ENCODE measurements at regions not wholly inside any gene's neighbourhood (a gene's known extent, or its start where the extent isn't known, plus 50 kb on each side); places are given as distances from the start of the nearest gene placed in this dataset.

DNA sequence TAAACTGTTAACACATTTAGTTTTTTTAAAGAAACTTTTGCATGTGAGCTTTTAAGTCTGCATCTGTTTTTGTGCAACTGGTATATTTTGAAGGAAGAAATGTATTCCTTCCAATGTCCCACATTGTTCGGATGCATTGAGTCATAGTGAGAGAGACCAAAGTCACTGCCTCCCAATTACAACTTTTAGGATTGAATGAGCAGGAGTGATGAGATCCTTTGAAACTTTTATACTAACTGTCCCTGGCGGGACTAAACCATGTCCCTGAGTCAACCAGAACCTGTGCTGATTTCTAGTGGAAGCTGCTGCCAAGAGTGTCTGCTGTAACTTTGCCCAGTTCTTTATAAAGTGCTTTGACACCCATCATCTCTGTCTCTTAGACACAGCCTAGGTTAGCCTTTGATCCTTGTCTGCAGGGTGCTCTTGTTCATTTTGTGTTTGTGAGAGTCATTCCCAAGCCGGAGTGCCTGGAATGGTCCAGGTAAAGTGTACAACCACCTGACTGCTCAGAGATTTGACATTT, 122.7 kb downstream of the ZNF518B start (continued):
- TF ChIP-seq, protein P1, sequence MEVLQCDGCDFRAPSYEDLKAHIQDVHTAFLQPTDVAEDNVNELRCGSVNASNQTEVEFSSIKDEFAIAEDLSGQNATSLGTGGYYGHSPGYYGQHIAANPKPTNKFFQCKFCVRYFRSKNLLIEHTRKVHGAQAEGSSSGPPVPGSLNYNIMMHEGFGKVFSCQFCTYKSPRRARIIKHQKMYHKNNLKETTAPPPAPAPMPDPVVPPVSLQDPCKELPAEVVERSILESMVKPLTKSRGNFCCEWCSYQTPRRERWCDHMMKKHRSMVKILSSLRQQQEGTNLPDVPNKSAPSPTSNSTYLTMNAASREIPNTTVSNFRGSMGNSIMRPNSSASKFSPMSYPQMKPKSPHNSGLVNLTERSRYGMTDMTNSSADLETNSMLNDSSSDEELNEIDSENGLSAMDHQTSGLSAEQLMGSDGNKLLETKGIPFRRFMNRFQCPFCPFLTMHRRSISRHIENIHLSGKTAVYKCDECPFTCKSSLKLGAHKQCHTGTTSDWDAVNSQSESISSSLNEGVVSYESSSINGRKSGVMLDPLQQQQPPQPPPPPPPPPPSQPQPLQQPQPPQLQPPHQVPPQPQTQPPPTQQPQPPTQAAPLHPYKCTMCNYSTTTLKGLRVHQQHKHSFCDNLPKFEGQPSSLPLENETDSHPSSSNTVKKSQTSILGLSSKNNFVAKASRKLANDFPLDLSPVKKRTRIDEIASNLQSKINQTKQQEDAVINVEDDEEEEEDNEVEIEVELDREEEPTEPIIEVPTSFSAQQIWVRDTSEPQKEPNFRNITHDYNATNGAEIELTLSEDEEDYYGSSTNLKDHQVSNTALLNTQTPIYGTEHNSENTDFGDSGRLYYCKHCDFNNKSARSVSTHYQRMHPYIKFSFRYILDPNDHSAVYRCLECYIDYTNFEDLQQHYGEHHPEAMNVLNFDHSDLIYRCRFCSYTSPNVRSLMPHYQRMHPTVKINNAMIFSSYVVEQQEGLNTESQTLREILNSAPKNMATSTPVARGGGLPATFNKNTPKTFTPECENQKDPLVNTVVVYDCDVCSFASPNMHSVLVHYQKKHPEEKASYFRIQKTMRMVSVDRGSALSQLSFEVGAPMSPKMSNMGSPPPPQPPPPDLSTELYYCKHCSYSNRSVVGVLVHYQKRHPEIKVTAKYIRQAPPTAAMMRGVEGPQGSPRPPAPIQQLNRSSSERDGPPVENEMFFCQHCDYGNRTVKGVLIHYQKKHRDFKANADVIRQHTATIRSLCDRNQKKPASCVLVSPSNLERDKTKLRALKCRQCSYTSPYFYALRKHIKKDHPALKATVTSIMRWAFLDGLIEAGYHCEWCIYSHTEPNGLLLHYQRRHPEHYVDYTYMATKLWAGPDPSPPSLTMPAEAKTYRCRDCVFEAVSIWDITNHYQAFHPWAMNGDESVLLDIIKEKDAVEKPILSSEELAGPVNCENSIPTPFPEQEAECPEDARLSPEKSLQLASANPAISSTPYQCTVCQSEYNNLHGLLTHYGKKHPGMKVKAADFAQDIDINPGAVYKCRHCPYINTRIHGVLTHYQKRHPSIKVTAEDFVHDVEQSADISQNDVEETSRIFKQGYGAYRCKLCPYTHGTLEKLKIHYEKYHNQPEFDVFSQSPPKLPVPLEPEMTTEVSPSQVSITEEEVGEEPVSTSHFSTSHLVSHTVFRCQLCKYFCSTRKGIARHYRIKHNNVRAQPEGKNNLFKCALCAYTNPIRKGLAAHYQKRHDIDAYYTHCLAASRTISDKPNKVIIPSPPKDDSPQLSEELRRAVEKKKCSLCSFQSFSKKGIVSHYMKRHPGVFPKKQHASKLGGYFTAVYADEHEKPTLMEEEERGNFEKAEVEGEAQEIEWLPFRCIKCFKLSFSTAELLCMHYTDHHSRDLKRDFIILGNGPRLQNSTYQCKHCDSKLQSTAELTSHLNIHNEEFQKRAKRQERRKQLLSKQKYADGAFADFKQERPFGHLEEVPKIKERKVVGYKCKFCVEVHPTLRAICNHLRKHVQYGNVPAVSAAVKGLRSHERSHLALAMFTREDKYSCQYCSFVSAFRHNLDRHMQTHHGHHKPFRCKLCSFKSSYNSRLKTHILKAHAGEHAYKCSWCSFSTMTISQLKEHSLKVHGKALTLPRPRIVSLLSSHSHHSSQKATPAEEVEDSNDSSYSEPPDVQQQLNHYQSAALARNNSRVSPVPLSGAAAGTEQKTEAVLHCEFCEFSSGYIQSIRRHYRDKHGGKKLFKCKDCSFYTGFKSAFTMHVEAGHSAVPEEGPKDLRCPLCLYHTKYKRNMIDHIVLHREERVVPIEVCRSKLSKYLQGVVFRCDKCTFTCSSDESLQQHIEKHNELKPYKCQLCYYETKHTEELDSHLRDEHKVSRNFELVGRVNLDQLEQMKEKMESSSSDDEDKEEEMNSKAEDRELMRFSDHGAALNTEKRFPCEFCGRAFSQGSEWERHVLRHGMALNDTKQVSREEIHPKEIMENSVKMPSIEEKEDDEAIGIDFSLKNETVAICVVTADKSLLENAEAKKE (CRISPR knock-in tag; IDR thresholded peaks at IDR 0.05) = no peak

GRCh38 chr4:10333942-10334341, 123.3 kb downstream of the ZNF518B start:
- Histone ChIP-seq H3K79me2 (replicated peaks; ENCODE audit: insufficient read depth) (no peaks in the 10 kb centered on the region), H3K27ac (ENCODE audit: low read depth) (no peak overlapping the region), H2AFZ (no peak overlapping the region), H3K4me2 (no peak overlapping the region), H4K20me1 (replicated peaks; ENCODE audit: insufficient read depth) (no peaks in the 10 kb centered on the region), H3K36me3 (ENCODE audit: insufficient read depth) (no peaks in the 10 kb centered on the region), H3K27me3 (ENCODE audit: insufficient read depth) (no peaks in the 10 kb centered on the region), H3K4me1 (ENCODE audit: insufficient read depth) (peaks cover 10% of the 10 kb centered on the region; the same call in 1 of the 2 replicates), H3K4me3 (no peak overlapping the region), H3F3A (replicated peaks; ENCODE audit: low read depth) (no peaks in the 10 kb centered on the region), H3K9me2 (ENCODE audit: insufficient read depth) (peaks cover 8% of the 10 kb centered on the region; the same call in 1 of the 2 replicates)
- no peak overlapping the region for H3K4me3 Mint-ChIP-seq
- peaks cover 2% of the 10 kb centered on the region; the same call in 1 of the 3 replicates for H3K9me3 Mint-ChIP-seq
- ATAC-seq = peak; percentile 99
- H3K27ac Mint-ChIP-seq = no peak overlapping the region
- peak; percentile 69 for DNase-seq (ENCODE audit: low spot score)
- TF ChIP-seq ZNF331 (CRISPR knock-in tag; IDR thresholded peaks at IDR 0.05; ENCODE audit: low read depth) = no peak
- TF ChIP-seq, protein P1 (CRISPR knock-in tag; IDR thresholded peaks at IDR 0.05) = peak; percentile 42; the same call in 1 of the 2 replicates
- peaks cover 20% of the 10 kb centered on the region; the same call in 2 of the 3 replicates for H3K4me1 Mint-ChIP-seq
- H3K36me3 Mint-ChIP-seq (ENCODE audit: low read depth) = no peaks in the 10 kb centered on the region
- H3K27me3 Mint-ChIP-seq (ENCODE audit: insufficient read depth, low read depth, poor library complexity) = peaks cover 2% of the 10 kb centered on the region

Measured in GM23338 (cell line).